ENCODE measurements at regions not wholly inside any gene's neighbourhood (a gene's known extent, or its start where the extent isn't known, plus 50 kb on each side); places are given as distances from the start of the nearest gene placed in this dataset.

DNA sequence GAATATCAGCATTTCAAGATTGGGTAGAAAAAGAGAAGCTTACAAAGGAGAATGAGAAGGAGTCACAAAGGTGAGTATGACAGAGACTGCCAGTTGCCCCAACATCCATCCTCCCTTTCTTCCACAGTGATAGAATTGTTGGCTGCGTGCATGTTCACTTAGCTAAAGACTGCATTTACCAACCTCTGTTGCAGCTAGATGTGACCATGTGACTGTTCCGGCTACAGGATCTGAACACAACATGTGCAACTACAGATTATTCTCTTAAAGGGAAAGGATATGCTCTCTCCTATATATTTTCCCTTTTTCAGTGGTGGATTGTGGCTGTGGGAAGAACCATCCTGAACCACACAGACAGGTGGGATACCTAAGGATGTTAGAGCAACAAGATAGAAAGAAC lies 60.5 kb upstream of the ZNRF2 start:
- H3K27me3 ChIP-seq = no peaks in the 10 kb centered on the region
- intact Hi-C loops (cut with DNase I) = no loop called here
- TF ChIP-seq, protein P1, sequence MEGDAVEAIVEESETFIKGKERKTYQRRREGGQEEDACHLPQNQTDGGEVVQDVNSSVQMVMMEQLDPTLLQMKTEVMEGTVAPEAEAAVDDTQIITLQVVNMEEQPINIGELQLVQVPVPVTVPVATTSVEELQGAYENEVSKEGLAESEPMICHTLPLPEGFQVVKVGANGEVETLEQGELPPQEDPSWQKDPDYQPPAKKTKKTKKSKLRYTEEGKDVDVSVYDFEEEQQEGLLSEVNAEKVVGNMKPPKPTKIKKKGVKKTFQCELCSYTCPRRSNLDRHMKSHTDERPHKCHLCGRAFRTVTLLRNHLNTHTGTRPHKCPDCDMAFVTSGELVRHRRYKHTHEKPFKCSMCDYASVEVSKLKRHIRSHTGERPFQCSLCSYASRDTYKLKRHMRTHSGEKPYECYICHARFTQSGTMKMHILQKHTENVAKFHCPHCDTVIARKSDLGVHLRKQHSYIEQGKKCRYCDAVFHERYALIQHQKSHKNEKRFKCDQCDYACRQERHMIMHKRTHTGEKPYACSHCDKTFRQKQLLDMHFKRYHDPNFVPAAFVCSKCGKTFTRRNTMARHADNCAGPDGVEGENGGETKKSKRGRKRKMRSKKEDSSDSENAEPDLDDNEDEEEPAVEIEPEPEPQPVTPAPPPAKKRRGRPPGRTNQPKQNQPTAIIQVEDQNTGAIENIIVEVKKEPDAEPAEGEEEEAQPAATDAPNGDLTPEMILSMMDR (IDR thresholded peaks at IDR 0.05) = no peak
- TF ChIP-seq POLR2A (IDR thresholded peaks at IDR 0.05) = no peak
- no peak for DNase-seq
- H3K36me3 ChIP-seq (replicated peaks in 1 of 2; ENCODE audit: insufficient read depth in 1 of 2, low read depth in 2 of 2) = no peaks in the 10 kb centered on the region
- no peaks in the 10 kb centered on the region for H3K9me3 ChIP-seq
- peaks cover 30% of the 10 kb centered on the region for H3K4me1 ChIP-seq
- H3K27ac ChIP-seq = no peak overlapping the region
- H3K4me3 ChIP-seq = no peak overlapping the region
- 68 to 83% methylated on average over 2 of the region's 2 CpGs for WGBS, 2 donors
- ATAC-seq = no peak

DNA sequence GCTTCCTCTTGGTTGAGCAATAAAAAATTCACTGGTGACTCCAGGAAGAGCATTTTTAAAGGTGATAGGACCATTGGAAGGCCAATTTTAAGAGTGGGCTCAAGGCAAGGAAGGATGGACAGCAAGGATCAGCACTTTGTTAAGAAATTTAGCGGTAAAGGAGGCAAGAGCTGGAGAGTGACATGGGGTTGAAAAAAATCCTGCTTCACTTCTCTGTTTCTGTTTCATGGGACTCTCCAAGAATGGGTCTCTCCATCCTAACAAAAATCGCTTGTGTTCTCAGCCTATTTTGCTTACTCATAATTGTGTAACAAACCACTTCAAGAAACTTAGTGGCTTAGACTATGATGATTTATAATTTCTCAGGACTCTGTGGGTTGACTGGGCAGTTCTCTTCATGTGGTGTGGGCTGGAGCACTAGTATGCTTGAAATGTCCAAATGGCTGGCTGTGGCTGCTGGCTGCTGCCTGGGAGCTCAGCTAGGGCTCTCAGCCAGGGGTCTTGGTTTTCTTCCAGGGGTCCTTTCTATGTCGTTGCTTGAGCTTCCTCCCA lies 59.8 kb upstream of the ZNRF2 start:
- intact Hi-C loops (cut with DNase I) = no loop called here
- no peaks in the 10 kb centered on the region for H3K27me3 ChIP-seq
- no peaks in the 10 kb centered on the region for H3K36me3 ChIP-seq (replicated peaks in 1 of 2; ENCODE audit: insufficient read depth in 1 of 2, low read depth in 2 of 2)
- WGBS, 2 donors = 73 to 78% methylated on average over 3 of the region's 3 CpGs
- ATAC-seq (no peak), DNase-seq (peak in 1 of 4 donors; percentile 45)
- no peaks in the 10 kb centered on the region for H3K9me3 ChIP-seq
- peaks cover 30% of the 10 kb centered on the region for H3K4me1 ChIP-seq
- TF ChIP-seq POLR2A (IDR thresholded peaks at IDR 0.05) = no peak
- TF ChIP-seq, protein P1 (IDR thresholded peaks at IDR 0.05) = no peak
- peak overlapping the region in 3 of 4 donors; percentile 85 to 91 (median 90) for H3K27ac ChIP-seq
- no peak overlapping the region for H3K4me3 ChIP-seq

DNA sequence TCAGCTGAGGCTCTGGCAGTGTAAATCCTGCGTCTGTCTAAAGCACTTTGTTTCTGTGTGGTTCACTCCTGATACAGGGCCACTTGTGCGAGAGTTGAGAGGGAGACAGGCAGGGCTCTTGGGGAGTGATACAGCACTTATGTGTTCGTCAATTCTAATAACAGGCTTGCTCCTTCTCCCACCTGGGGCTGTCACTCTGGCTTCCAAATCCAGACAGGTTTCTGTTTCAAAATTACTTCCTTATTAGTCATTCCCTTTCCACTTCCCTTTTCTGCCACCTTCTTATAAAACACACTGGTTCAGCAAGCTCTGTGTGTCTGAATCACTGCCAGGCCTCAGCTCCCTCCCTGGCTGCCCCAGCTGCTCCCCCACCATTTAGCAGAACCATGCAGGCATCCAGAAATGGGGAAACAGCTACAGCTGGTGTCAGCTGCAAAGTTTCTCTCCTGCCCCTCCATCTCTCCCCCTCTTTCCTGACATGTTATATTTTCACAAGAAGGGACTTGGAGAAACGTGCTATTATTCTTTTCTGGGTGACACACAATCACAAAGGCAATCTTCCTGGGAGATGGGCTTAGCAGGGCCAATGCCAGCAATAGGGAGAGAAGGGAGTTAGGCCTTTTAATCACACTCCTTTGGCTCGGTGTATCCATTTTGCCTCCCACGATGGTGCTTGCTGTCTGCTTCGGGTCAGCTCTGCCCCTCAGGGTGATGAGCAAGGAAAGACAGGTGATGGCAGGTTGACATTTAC lies 58.4 kb upstream of the ZNRF2 start:
- peaks cover 30% of the 10 kb centered on the region for H3K4me1 ChIP-seq
- TF ChIP-seq, protein P1 (IDR thresholded peaks at IDR 0.05) = no peak
- peak in 2 of 3 donors; percentile 34 to 37 for TF ChIP-seq POLR2A (IDR thresholded peaks at IDR 0.05)
- no peaks in the 10 kb centered on the region for H3K27me3 ChIP-seq
- intact Hi-C loops (cut with DNase I) = no loop called here
- no peaks in the 10 kb centered on the region for H3K9me3 ChIP-seq
- no peaks in the 10 kb centered on the region for H3K36me3 ChIP-seq (replicated peaks in 1 of 2; ENCODE audit: insufficient read depth in 1 of 2, low read depth in 2 of 2)
- WGBS, 2 donors = 19 to 28% methylated on average over 7 of the region's 7 CpGs
- DNase-seq (peak; percentile 73 to 90 (median 84)), ATAC-seq (peak; percentile 92)
- no peak overlapping the region for H3K4me3 ChIP-seq
- H3K27ac ChIP-seq = peak overlapping the region; percentile 85 to 91 (median 88)

DNA sequence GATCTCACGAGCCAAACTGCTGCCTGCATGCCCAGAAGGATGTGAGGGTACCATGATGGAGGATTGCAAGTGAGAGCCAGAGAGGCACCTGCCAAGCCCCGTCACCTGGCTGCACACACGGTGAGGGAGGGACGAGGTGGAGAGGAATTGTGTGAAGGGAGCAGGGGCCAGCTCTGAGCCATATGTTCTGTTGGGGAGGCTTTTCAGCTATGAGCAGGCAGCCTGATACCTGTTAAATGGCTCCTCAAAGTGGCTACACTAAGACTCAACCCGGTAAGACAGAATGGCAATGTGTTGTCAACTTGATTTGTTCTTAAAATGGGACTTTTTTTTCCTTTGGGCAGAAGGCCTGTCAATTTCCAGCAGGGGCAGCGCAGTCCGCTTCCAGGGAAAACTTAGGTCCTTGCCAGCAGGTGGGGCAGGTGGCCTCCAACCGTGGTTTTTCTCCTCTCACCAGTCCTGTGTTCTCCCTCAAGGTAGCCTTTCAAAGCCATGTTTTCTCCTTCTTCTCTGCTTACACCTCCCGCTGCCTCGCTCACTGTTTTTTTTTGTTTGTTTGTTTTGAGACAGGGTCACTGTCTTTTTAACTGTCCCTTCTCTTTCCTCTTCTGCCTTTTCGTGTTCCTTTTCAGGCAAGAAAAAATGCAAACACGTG lies 57.7 kb upstream of the ZNRF2 start:
- DNase-seq = peak; percentile 79 to 84 (median 81)
- intact Hi-C loops (cut with DNase I) = no loop called here

More for the DNA sequence above, 57.7 kb upstream of the ZNRF2 start:
- Histone ChIP-seq H3K4me1 (peaks cover 30% of the 10 kb centered on the region), H3K27me3 (no peaks in the 10 kb centered on the region), H3K9me3 (no peaks in the 10 kb centered on the region), H3K27ac (peak overlapping the region; percentile 85 to 91 (median 88)), H3K36me3 (replicated peaks in 1 of 2; ENCODE audit: insufficient read depth in 1 of 2, low read depth in 2 of 2) (no peaks in the 10 kb centered on the region), H3K4me3 (no peak overlapping the region)
- ATAC-seq = peak; percentile 80
- TF ChIP-seq, protein P1 (IDR thresholded peaks at IDR 0.05) = peak; percentile 39 to 90 (median 82)
- no peak for TF ChIP-seq POLR2A (IDR thresholded peaks at IDR 0.05)
- 30 to 37% methylated on average over 12 of the region's 12 CpGs for WGBS, 2 donors

Data from body of pancreas (tissue), 4 donors.